AG04449 (cell line): ENCODE measurements at regions not wholly inside any gene's neighbourhood (a gene's known extent, or its start where the extent isn't known, plus 50 kb on each side); places are given as distances from the start of the nearest gene placed in this dataset.

Experiments used
- CTCF ChIA-PET: fragments of 350-600 bp; formaldehyde crosslinking; extraction: SDS; loops from one replicate; lab custom pipeline; 2021; ENCODE audit warnings: antibody characterized with exemption; lab: Yijun Ruan, JAX
- POLR2A ChIA-PET: fragments of 400-600, 350-600 bp; formaldehyde crosslinking; extraction: SDS; loops from one replicate; lab custom pipeline; 2020; ENCODE audit warnings: antibody characterized with exemption, inconsistent platforms; lab: Yijun Ruan, JAX
- DNase-seq: peaks from one replicate; pipeline ENCODE4 v3.0.0-alpha.2; 2010; ENCODE audit warnings: low read depth, low spot score
- H3K4me3 ChIP-seq: 2 replicates; pipeline ENCODE4 v1.5.1; 2011; ENCODE audit warnings: low read depth, mild to moderate bottlenecking, control low read depth, low read length
- CTCF ChIP-seq: IDR thresholded peaks from one replicate; pipeline ENCODE4 v1.5.1; 2011; ENCODE audit warnings: mild to moderate bottlenecking, moderate library complexity, low read length, control low read depth, inconsistent platforms; ENCODE audit not compliant: insufficient read depth; ENCODE audit errors: missing control alignments

- H3K4me3 ChIP-seq = no peak overlapping the region
- CTCF ChIA-PET = interaction anchor here (1.0 kb wide), 1 partner anchor 13 kb away, joined by 3 read pairs; no protein-coding TSS in a partner anchor
- no peak for TF ChIP-seq CTCF
- POLR2A ChIA-PET = no interaction called here
- no peak for DNase-seq
Measured at GRCh38 chr20:11409561-11409960, 508.1 kb upstream of the BTBD3 start.

- no peak overlapping the region for H3K4me3 ChIP-seq
- no peak for DNase-seq
- TF ChIP-seq CTCF = no peak
- ChIA-PET CTCF (interaction anchor here (0.6 kb wide), 1 partner anchor 144 kb away, joined by 3 read pairs; no protein-coding TSS in a partner anchor), POLR2A (no interaction called here)
Measured at GRCh38 chr20:11411765-11412164, 505.9 kb upstream of the BTBD3 start.

- no peak for DNase-seq
- CTCF ChIA-PET = no interaction called here
- no peak for TF ChIP-seq CTCF
- H3K4me3 ChIP-seq = no peak overlapping the region
- POLR2A ChIA-PET = no interaction called here
Measured at GRCh38 chr20:11426948-11427347, 490.7 kb upstream of the BTBD3 start.

- POLR2A ChIA-PET = no interaction called here
- H3K4me3 ChIP-seq = no peak overlapping the region
- CTCF ChIA-PET = interaction anchor here (1.5 kb wide), 1 partner anchor 115 kb away, joined by 3 read pairs; no protein-coding TSS in a partner anchor
- no peak for DNase-seq
- TF ChIP-seq CTCF = no peak
Measured at GRCh38 chr20:11429168-11429567, 488.5 kb upstream of the BTBD3 start.

GRCh38 chr20:11429889-11430519, 487.7 kb upstream of the BTBD3 start:
- H3K4me3 ChIP-seq = no peak overlapping the region
- DNase-seq = no peak
- ChIA-PET POLR2A (no interaction called here), CTCF (interaction anchor here (1.5 kb wide), 1 partner anchor 114 kb away, joined by 3 read pairs; no protein-coding TSS in a partner anchor)
- TF ChIP-seq CTCF = no peak

GRCh38 chr20:11430652-11431051, 487.0 kb upstream of the BTBD3 start:
- H3K4me3 ChIP-seq = no peak overlapping the region
- ChIA-PET POLR2A (no interaction called here), CTCF (interaction anchor here (1.5 kb wide), 1 partner anchor 114 kb away, joined by 3 read pairs; no protein-coding TSS in a partner anchor)
- DNase-seq = no peak
- no peak for TF ChIP-seq CTCF
